ENCODE measurements at regions not wholly inside any gene's neighbourhood (a gene's known extent, or its start where the extent isn't known, plus 50 kb on each side); places are given as distances from the start of the nearest gene placed in this dataset.

DNA sequence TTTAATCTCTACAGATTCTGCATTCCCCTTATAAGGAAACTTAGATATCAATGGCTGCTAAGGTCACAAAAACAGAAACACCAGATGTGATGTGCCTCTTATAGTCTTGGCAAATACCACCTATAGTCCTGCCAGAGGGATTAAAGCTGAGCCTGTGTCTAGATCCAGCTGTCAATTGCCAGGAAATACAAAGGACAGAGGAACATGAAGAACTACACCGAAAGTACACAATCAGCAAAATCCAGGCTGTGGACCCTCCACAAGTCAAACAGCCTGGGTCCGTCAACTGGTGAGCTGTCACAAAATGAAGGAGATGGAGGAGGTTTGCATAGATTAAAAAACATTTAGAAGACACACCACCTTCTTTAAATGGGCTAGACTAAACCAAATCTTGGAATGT lies 85.4 kb downstream of the KLF4 start (continued):
- TF ChIP-seq IRF5 (IDR thresholded peaks at IDR 0.05; ENCODE audit: borderline replicate concordance) (no peak), CHD4 (IDR thresholded peaks at IDR 0.05) (no peak), WRNIP1 (IDR thresholded peaks at IDR 0.05; ENCODE audit: borderline replicate concordance, low read depth, low read length) (no peak), E2F8 (IDR thresholded peaks at IDR 0.05; ENCODE audit: low read depth, partially characterized antibody) (no peak), ZBED1 (IDR thresholded peaks at IDR 0.05; ENCODE audit: borderline replicate concordance) (no peak), SUZ12 (IDR thresholded peaks at IDR 0.05; ENCODE audit: unreplicated experiment) (no peak)
- TF ChIP-seq, protein P1, sequence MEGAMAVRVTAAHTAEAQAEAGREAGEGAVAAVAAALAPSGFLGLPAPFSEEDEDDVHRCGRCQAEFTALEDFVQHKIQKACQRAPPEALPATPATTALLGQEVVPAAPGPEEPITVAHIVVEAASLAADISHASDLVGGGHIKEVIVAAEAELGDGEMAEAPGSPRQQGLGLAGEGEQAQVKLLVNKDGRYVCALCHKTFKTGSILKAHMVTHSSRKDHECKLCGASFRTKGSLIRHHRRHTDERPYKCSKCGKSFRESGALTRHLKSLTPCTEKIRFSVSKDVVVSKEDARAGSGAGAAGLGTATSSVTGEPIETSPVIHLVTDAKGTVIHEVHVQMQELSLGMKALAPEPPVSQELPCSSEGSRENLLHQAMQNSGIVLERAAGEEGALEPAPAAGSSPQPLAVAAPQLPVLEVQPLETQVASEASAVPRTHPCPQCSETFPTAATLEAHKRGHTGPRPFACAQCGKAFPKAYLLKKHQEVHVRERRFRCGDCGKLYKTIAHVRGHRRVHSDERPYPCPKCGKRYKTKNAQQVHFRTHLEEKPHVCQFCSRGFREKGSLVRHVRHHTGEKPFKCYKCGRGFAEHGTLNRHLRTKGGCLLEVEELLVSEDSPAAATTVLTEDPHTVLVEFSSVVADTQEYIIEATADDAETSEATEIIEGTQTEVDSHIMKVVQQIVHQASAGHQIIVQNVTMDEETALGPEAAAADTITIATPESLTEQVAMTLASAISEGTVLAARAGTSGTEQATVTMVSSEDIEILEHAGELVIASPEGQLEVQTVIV (IDR thresholded peaks at IDR 0.05; ENCODE audit: borderline replicate concordance, partially characterized antibody), result no peak
